GM13976 (cell line): ENCODE measurements at regions not wholly inside any gene's neighbourhood (a gene's known extent, or its start where the extent isn't known, plus 50 kb on each side); places are given as distances from the start of the nearest gene placed in this dataset.

Experiments
- DNase-seq: peaks from one replicate; pipeline ENCODE4 v3.0.0; 2012; ENCODE audit warnings: low spot score
- in situ Hi-C: fragments of 300-500 bp; cut with MboI; formaldehyde crosslinking; loops from one replicate; pipeline ENCODE4 v1.12.0; 2022; ENCODE audit warnings: low sequenced_read_pairs, mixed read lengths, inconsistent platforms; ENCODE audit not compliant: unreplicated experiment
- TF ChIP-seq, protein P1 (sequence below): IDR thresholded peaks from 2 replicates; pipeline ENCODE4 v1.5.1; 2012; ENCODE audit warnings: borderline replicate concordance, mild to moderate bottlenecking; ENCODE audit not compliant: insufficient read depth; ENCODE audit errors: extremely low read depth, missing control alignments, control extremely low read depth

DNA sequence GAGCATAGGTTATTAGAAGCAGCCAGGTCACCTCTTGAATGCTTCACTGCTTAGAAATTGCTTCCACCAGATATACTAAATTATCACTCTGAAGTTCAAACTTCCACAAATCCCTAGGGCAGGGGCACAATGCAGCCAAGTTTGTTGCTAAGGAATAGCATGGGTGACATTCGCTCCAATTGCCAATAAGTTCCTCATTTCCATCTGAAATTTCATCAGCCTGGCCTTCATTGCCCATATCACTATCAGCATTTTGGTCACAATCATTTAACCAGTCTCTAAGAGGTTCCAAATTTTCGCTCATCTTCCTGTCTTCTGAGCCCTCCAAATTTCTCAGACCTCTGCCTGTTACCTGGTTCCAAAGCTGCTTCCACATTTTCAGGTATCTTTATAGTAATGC is 356.1 kb downstream of the DAD1 start:
- DNase-seq: no peak
- in situ Hi-C loops: no loop called here
- TF ChIP-seq, protein P1, sequence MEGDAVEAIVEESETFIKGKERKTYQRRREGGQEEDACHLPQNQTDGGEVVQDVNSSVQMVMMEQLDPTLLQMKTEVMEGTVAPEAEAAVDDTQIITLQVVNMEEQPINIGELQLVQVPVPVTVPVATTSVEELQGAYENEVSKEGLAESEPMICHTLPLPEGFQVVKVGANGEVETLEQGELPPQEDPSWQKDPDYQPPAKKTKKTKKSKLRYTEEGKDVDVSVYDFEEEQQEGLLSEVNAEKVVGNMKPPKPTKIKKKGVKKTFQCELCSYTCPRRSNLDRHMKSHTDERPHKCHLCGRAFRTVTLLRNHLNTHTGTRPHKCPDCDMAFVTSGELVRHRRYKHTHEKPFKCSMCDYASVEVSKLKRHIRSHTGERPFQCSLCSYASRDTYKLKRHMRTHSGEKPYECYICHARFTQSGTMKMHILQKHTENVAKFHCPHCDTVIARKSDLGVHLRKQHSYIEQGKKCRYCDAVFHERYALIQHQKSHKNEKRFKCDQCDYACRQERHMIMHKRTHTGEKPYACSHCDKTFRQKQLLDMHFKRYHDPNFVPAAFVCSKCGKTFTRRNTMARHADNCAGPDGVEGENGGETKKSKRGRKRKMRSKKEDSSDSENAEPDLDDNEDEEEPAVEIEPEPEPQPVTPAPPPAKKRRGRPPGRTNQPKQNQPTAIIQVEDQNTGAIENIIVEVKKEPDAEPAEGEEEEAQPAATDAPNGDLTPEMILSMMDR: no peak

DNA sequence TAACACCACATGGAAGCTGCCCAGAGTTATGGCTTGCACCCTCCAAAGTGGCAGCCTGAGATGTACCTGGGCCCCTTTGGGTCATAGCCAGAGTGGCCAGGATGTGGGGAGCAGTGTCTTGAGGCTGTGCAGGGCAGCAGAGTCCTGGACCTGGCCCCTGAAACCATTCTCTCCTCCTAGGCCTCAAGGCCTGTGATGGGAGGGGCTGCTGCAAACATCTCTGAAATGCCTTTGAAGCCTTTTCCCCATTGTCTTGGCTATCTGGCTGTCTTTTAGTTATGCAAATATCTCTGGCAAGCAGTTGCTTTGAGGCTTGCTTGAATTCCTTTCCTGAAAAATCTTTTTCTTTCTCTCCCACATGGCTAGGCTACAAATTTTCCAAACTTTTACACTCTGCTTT is 356.5 kb downstream of the DAD1 start:
- TF ChIP-seq, protein P1: no peak
- in situ Hi-C loops: no loop called here
- no peak for DNase-seq

DNA sequence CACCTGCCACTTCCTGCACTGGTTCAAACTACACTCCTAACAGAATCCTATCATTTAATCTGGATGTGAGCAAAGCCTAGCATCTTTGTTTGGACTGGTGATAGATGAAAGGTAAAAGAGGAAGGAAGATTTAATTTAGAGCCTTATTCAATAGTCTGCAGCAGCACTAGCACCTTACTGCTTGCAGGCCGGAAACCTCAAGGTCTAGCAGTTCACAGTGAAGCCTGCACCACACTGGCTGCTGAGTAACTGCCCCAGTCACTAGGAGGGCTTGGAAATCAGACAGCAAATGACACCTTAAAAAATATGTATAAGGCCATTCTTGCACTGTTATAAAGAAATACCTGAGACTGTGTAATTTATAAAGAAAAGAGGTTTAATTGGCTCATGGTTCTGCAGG is 358.0 kb downstream of the DAD1 start:
- TF ChIP-seq, protein P1: no peak
- DNase-seq: no peak
- in situ Hi-C loops: no loop called here

DNA sequence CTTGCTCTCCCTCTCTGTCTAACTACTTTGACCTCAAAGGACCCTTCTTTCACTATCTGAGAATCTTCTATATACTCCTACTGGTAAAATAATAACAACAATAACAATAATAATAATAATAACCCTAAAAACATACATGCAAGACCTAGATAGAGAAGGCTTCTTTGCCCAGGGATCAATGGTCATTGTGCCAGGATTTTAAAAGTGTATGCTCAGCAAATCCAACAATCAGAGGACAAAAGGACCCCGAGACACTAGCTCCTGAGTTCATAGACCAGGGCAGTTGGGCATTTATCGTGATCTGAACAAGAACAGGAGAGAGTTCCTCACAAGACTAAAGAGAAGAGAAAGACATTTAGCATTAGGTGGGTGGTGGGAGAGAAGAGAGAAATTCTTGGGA is 358.5 kb downstream of the DAD1 start:
- in situ Hi-C loops: no loop called here
- TF ChIP-seq, protein P1: no peak
- no peak for DNase-seq

DNA sequence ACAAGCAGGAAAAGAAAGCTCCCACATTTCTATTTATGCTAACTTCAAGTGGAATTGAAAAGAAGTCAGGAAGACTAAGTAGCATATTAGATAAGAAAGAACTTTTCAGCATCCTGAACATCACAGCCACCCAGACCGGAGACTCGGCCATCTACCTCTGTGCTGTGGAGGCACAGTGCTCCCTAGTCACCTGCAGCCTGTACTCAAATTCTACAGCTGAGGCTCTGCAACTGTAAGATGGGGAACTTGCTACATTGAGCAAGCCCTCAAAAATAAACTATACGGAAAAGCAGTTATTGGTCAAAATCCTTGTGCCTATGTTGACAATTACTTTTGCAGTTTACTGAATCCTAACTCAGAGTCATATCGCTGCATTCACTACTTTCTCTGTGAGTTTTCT is 361.9 kb downstream of the DAD1 start:
- TF ChIP-seq, protein P1: no peak
- no peak for DNase-seq
- in situ Hi-C loops: no loop called here

DNA sequence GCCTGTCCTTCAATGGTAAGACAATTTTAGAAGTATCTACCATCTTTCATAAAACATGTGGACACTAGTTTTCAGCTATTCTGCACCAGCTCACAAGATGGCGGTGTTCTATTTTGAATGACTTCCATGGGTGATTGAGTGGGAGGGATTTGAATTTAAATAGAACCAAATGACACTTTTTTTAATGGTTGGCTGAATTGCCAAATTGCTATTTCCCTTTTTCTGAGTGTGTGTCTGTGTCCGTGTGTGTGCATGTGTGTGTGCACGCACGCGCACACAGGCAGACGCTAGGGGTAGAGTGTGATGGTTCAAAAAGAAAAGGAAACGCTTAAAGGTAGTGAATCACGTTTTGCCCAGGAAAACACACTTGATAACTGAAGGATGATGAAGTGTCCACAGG is 362.6 kb downstream of the DAD1 start:
- in situ Hi-C loops: no loop called here
- TF ChIP-seq, protein P1: peak; percentile 19
- DNase-seq: no peak
